MCF 10A (cell line): ENCODE measurements at regions not wholly inside any gene's neighbourhood (a gene's known extent, or its start where the extent isn't known, plus 50 kb on each side); places are given as distances from the start of the nearest gene placed in this dataset.
A peak's percentile ranks its signal among the peaks of the same experiment; 100 is the strongest.

Experiments used
- BruUV-seq: library from RNA; stranded (reverse); fragments of 400-500 nt; replicated peaks from 2 replicates; lab custom pipeline; 2021; lab: Mats Ljungman, UMichigan
- CTCF ChIA-PET: fragments of 300-600 bp; sonication (Branson Sonifier 250); formaldehyde crosslinking; extraction: SDS; loops from one replicate; lab custom pipeline; 2021; ENCODE audit warnings: antibody characterized with exemption, inconsistent platforms; lab: Yijun Ruan, JAX
- POLR2A ChIA-PET: fragments of 300-600, 350-650 bp; sonication (Branson Sonifier 250); formaldehyde crosslinking; extraction: SDS; loops from one replicate; lab custom pipeline; 2020; ENCODE audit warnings: antibody characterized with exemption, inconsistent platforms; lab: Yijun Ruan, JAX
- DNase-seq: peaks from one replicate; pipeline ENCODE4 v3.0.0-alpha.2; 2018; ENCODE audit not compliant: unreplicated experiment
- H3K27ac Mint-ChIP-seq: one replicate; pipeline ENCODE4 v1.8.0; 2022; ENCODE audit warnings: mild to moderate bottlenecking, low read depth, mixed read lengths; ENCODE audit not compliant: unreplicated experiment
- H3K27me3 Mint-ChIP-seq: one replicate; pipeline ENCODE4 v1.8.0; 2022; ENCODE audit warnings: mixed read lengths; ENCODE audit not compliant: insufficient read depth, unreplicated experiment
- H3K36me3 Mint-ChIP-seq: one replicate; pipeline ENCODE4 v1.8.0; 2022; ENCODE audit warnings: mild to moderate bottlenecking, moderate library complexity, mixed read lengths; ENCODE audit not compliant: insufficient read depth, unreplicated experiment
- H3K4me1 Mint-ChIP-seq: one replicate; pipeline ENCODE4 v1.8.0; 2022; ENCODE audit warnings: mixed read lengths; ENCODE audit not compliant: insufficient read depth, unreplicated experiment
- H3K4me3 Mint-ChIP-seq: one replicate; pipeline ENCODE4 v1.8.0; 2022; ENCODE audit warnings: mild to moderate bottlenecking, moderate library complexity, mixed read lengths; ENCODE audit not compliant: unreplicated experiment
- H3K9me3 Mint-ChIP-seq: one replicate; pipeline ENCODE4 v1.8.0; 2022; ENCODE audit warnings: mixed read lengths; ENCODE audit not compliant: unreplicated experiment
- CTCF ChIP-seq: fragments of 200-600 bp; IDR thresholded peaks from one replicate; pipeline ENCODE4 v1.8.0; 2022; ENCODE audit warnings: antibody characterized with exemption, mild to moderate bottlenecking; ENCODE audit not compliant: unreplicated experiment
- intact Hi-C: fragments of 100-400 bp; cut with micrococcal nuclease; formaldehyde crosslinking; loops from 2 replicates; pipeline ENCODE4 v1.14.1; 2022

- H3K9me3 Mint-ChIP-seq: no peaks in the 10 kb centered on the region
- no peak for DNase-seq
- TF ChIP-seq CTCF: no peak
- no peaks in the 10 kb centered on the region for H3K36me3 Mint-ChIP-seq
- POLR2A ChIA-PET: no interaction called here
- H3K27me3 Mint-ChIP-seq: peaks cover 27% of the 10 kb centered on the region
- intact Hi-C loops: no loop called here
- no TSS peak for BruUV-seq
- H3K4me3 Mint-ChIP-seq: no peak overlapping the region
- H3K4me1 Mint-ChIP-seq: no peaks in the 10 kb centered on the region
- no peak overlapping the region for H3K27ac Mint-ChIP-seq
- CTCF ChIA-PET: no interaction called here
These were observed 59.5 kb upstream of the VGLL2 start for GRCh38 chr6:117205876-117206275.

- ChIA-PET CTCF (interaction anchor here (0.6 to 1.0 kb wide), 3 partner anchors 18 to 308 kb away, joined by 3 to 4 read pairs (median 3); no protein-coding TSS in a partner anchor), POLR2A (no interaction called here)
- no peaks in the 10 kb centered on the region for H3K36me3 Mint-ChIP-seq
- H3K4me1 Mint-ChIP-seq: no peaks in the 10 kb centered on the region
- DNase-seq: no peak
- H3K4me3 Mint-ChIP-seq: no peak overlapping the region
- no peaks in the 10 kb centered on the region for H3K9me3 Mint-ChIP-seq
- TF ChIP-seq CTCF: no peak
- H3K27me3 Mint-ChIP-seq: peaks cover 32% of the 10 kb centered on the region
- no TSS peak for BruUV-seq
- H3K27ac Mint-ChIP-seq: no peak overlapping the region
- intact Hi-C loops: no loop called here
These were observed 58.8 kb upstream of the VGLL2 start for GRCh38 chr6:117206522-117206921.

GRCh38 chr6:117206944-117207687 lies 58.2 kb upstream of the VGLL2 start:
- no peaks in the 10 kb centered on the region for H3K36me3 Mint-ChIP-seq
- CTCF ChIA-PET: interaction anchor here (0.6 to 1.0 kb wide), 3 partner anchors 19 to 309 kb away, joined by 3 to 4 read pairs (median 3); no protein-coding TSS in a partner anchor
- no peak for TF ChIP-seq CTCF
- DNase-seq: peak; percentile 31
- peaks cover 38% of the 10 kb centered on the region for H3K27me3 Mint-ChIP-seq
- intact Hi-C loops: no loop called here
- no TSS peak for BruUV-seq
- H3K9me3 Mint-ChIP-seq: no peaks in the 10 kb centered on the region
- H3K4me3 Mint-ChIP-seq: no peak overlapping the region
- no peaks in the 10 kb centered on the region for H3K4me1 Mint-ChIP-seq
- H3K27ac Mint-ChIP-seq: no peak overlapping the region
- POLR2A ChIA-PET: interaction anchor here (0.6 kb wide), 1 partner anchor 12 kb away, joined by 4 read pairs; no protein-coding TSS in a partner anchor

GRCh38 chr6:117210279-117210678 lies 55.1 kb upstream of the VGLL2 start:
- Mint-ChIP-seq H3K9me3 (no peaks in the 10 kb centered on the region), H3K36me3 (no peaks in the 10 kb centered on the region), H3K4me1 (no peaks in the 10 kb centered on the region), H3K27ac (no peak overlapping the region), H3K27me3 (peaks cover 63% of the 10 kb centered on the region), H3K4me3 (no peak overlapping the region)
- no peak for DNase-seq
- ChIA-PET POLR2A (no interaction called here), CTCF (no interaction called here)
- no TSS peak for BruUV-seq
- intact Hi-C loops: no loop called here
- no peak for TF ChIP-seq CTCF
